Liver (tissue), 8 donors: ENCODE measurements at regions not wholly inside any gene's neighbourhood (a gene's known extent, or its start where the extent isn't known, plus 50 kb on each side); places are given as distances from the start of the nearest gene placed in this dataset.

Experiments
- DNase-seq: peaks from one replicate; pipeline ENCODE4 v3.0.0-alpha.2; 2017; ENCODE audit warnings: low spot score
- H3K27ac ChIP-seq, 2 donors: one replicate each; pipeline ENCODE4 v1.7.0; 2013; ENCODE audit warnings: inconsistent platforms in 2 of 2, low read length in 2 of 2, control low read depth in 1 of 2, low read depth in 1 of 2, mild to moderate bottlenecking in 1 of 2
- H3K27me3 ChIP-seq, 4 donors: one replicate each; pipeline versions ENCODE4 v1.6.1 to v1.7.0; 2013; ENCODE audit warnings: low read length in 3 of 4, inconsistent platforms in 1 of 4, mild to moderate bottlenecking in 1 of 4, moderate library complexity in 1 of 4; ENCODE audit not compliant: control insufficient read depth in 4 of 4, insufficient read depth in 4 of 4
- H3K36me3 ChIP-seq, 4 donors: one replicate each; pipeline versions ENCODE4 v1.6.1 to v1.7.0; 2013; ENCODE audit warnings: low read length in 3 of 4, mild to moderate bottlenecking in 3 of 4, low read depth in 1 of 4, moderate library complexity in 1 of 4; ENCODE audit not compliant: control insufficient read depth in 4 of 4, insufficient read depth in 3 of 4
- H3K4me1 ChIP-seq, 4 donors: one replicate each; pipeline versions ENCODE4 v1.6.1 to v1.7.0; 2013; ENCODE audit warnings: low read length in 3 of 4, mild to moderate bottlenecking in 3 of 4, moderate library complexity in 1 of 4; ENCODE audit not compliant: control insufficient read depth in 4 of 4, insufficient read depth in 4 of 4
- H3K4me3 ChIP-seq, 3 donors: one replicate each; pipeline versions ENCODE4 v1.6.1 to v1.7.0; 2013; ENCODE audit warnings: low read length in 3 of 3, control low read depth in 1 of 3, low read depth in 1 of 3, mild to moderate bottlenecking in 1 of 3
- H3K9ac ChIP-seq, 2 donors: one replicate each; pipeline ENCODE4 v1.7.0; 2013; ENCODE audit warnings: low read length in 2 of 2, mild to moderate bottlenecking in 2 of 2, moderate library complexity in 2 of 2, control low read depth in 1 of 2, low read depth in 1 of 2
- H3K9me3 ChIP-seq, 4 donors: one replicate each; pipeline versions ENCODE4 v1.6.1 to v1.7.0; 2013; ENCODE audit warnings: low read length in 3 of 4; ENCODE audit not compliant: control insufficient read depth in 4 of 4
- EGR1 ChIP-seq, 2 donors: IDR thresholded peaks; 2 replicates each; pipeline ENCODE4 v1.6.1; 2016 to 2018; ENCODE audit warnings: antibody characterized with exemption in 2 of 2, low read depth in 2 of 2
- FOXA1 ChIP-seq: IDR thresholded peaks from 2 replicates; pipeline ENCODE4 v1.6.1; 2016; ENCODE audit warnings: antibody characterized with exemption
- FOXA2 ChIP-seq: IDR thresholded peaks from 2 replicates; pipeline ENCODE4 v1.6.1; 2016; ENCODE audit warnings: antibody characterized with exemption
- GABPA ChIP-seq, 2 donors: IDR thresholded peaks in 1 of 2; conservative IDR thresholded peaks in 1 of 2; 2 replicates each; pipeline ENCODE4 v1.6.1; 2016; ENCODE audit warnings: antibody characterized with exemption in 2 of 2, mild to moderate bottlenecking in 1 of 2, moderate library complexity in 1 of 2
- HNF4A ChIP-seq, 2 donors: conservative IDR thresholded peaks; 2 replicates each; pipeline ENCODE4 v1.6.1; 2016; ENCODE audit warnings: antibody characterized with exemption in 2 of 2, mild to moderate bottlenecking in 2 of 2
- HNF4G ChIP-seq: IDR thresholded peaks from 2 replicates; pipeline ENCODE4 v1.6.1; 2016; ENCODE audit warnings: antibody characterized with exemption
- JUND ChIP-seq, 2 donors: IDR thresholded peaks; 2 replicates each; pipeline ENCODE4 v1.6.1; 2016; ENCODE audit warnings: antibody characterized with exemption in 2 of 2
- NR2F2 ChIP-seq: IDR thresholded peaks from 2 replicates; pipeline ENCODE4 v1.6.1; 2016; ENCODE audit warnings: antibody characterized with exemption
- RAD21 ChIP-seq, 2 donors: IDR thresholded peaks; 2 replicates each; pipeline ENCODE4 v1.6.1; 2016; ENCODE audit warnings: antibody characterized with exemption in 2 of 2, mild to moderate bottlenecking in 2 of 2
- RXRA ChIP-seq, 2 donors: IDR thresholded peaks; 2 replicates each; pipeline ENCODE4 v1.6.1; 2017 to 2018; ENCODE audit warnings: antibody characterized with exemption in 2 of 2, mild to moderate bottlenecking in 1 of 2
- SP1 ChIP-seq: IDR thresholded peaks from 2 replicates; pipeline ENCODE4 v1.6.1; 2018; ENCODE audit warnings: antibody characterized with exemption, mild to moderate bottlenecking
- TAF1 ChIP-seq: conservative IDR thresholded peaks from 2 replicates; pipeline ENCODE4 v1.6.1; 2016; ENCODE audit warnings: antibody characterized with exemption, mild to moderate bottlenecking
- YY1 ChIP-seq: IDR thresholded peaks from 2 replicates; pipeline ENCODE4 v1.6.1; 2016; ENCODE audit warnings: antibody characterized with exemption, mild to moderate bottlenecking
- WGBS: extraction: QIAGEN DNeasy Blood & Tissue Kit; methylation state at CpG from one replicate; pipeline ENCODE4 v1.1.7; 2013; 5-methylcytosine and 5-hydroxymethylcytosine counted together
- TF ChIP-seq, protein P1 (sequence below): fragments of 150-350 bp; IDR thresholded peaks from 2 replicates; pipeline ENCODE4 v1.5.1; 2017; ENCODE audit warnings: improper control_type of control experiment, low read depth, low read length; ENCODE audit not compliant: missing input control
- TF ChIP-seq, protein P2 (sequence below): IDR thresholded peaks from 2 replicates; pipeline ENCODE4 v1.6.1; 2016; ENCODE audit warnings: antibody characterized with exemption
- TF ChIP-seq, protein P3 (sequence below): IDR thresholded peaks from 2 replicates; pipeline ENCODE4 v1.6.1; 2016; ENCODE audit warnings: antibody characterized with exemption, mild to moderate bottlenecking
- TF ChIP-seq, protein P4 (sequence below): IDR thresholded peaks from 2 replicates; pipeline ENCODE4 v1.6.1; 2016; ENCODE audit warnings: antibody characterized with exemption
- TF ChIP-seq, protein P5 (sequence below): IDR thresholded peaks from 2 replicates; pipeline ENCODE4 v1.6.1; 2016; ENCODE audit warnings: antibody characterized with exemption
- donor health status: healthy.
- donor health status: healthy.
- donor health status: healthy.
- donor health status: healthy.
- donor health status: healthy.

DNA sequence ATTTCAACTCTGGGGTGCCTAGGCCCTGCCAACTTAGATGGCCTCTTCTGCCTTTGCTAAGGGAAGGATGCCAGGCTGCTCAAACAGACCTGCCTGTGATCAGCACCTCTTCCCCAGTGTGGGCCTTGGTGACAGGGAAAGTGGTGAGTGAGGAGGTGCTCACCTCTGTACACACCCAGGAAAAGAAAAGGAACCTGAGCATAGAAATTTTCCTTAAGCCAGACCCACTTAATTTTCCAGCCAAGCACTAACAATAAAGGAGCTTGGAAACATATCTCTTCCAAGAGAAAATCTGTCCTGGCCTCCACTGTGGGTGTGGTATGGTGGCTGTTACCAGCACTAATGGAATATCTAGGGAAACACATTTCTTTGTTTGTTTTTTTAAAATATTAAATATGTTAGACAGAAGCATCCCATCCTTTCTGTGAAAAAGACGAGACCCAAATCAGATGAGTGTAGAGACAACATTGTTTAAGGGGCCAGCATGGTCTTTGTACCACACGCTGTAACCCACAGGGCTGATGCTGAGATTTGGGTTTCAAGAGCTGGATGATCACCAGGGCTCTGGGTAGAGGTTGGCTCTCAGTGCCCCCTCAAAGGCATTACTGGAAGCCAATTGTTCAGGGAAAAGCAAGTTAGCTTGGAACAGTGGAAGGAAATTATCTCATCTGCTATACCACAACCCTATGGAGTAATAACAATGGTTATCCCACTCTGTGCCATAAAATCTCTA lies 472.2 kb downstream of the INSC start (continued):
- TF ChIP-seq HNF4A (conservative IDR thresholded peaks at IDR 0.05), result no peak
- TF ChIP-seq FOXA1, result no peak
- TF ChIP-seq HNF4G, result no peak

DNA sequence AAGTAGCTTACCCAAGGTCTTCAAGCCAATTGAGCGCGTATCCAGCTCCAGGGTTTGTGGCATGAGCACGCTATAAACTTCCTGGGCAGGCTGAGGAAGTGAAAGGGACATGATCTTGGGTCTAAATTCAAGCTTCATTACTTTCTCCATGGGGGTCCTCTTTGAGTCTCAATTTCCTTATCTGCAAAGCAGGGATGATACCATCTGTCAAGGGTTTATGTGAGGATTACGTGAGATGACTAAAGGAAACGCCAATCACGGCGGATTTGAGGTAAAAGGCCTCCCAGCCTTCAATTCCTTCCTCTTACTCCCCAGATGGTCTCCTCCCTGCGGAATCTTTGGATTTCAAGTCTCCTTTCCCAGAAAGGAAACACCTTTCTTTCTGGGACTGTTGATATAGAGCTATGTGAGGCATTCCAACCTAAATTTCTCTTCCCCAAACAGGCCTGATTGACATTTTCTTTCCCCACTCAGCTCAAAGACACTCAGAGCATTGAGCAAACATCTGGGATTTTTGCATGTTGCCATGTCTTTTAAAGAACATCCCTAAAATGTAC lies 474.4 kb downstream of the INSC start:
- H3K36me3 ChIP-seq, result no peaks in the 10 kb centered on the region
- WGBS, result 89% methylated on average over 8 of the region's 8 CpGs
- no peaks in the 10 kb centered on the region for H3K9me3 ChIP-seq
- no peaks in the 10 kb centered on the region for H3K27me3 ChIP-seq
- no peak overlapping the region for H3K27ac ChIP-seq
- H3K4me1 ChIP-seq, result no peaks in the 10 kb centered on the region
- no peak for DNase-seq
- H3K9ac ChIP-seq, result no peak overlapping the region
- TF ChIP-seq SP1 (no peak), HNF4G (no peak), RXRA (IDR thresholded peaks at IDR 0.05) (no peak), HNF4A (conservative IDR thresholded peaks at IDR 0.05) (no peak), NR2F2 (no peak), GABPA (IDR thresholded peaks at IDR 0.05 in 1 of 2, conservative IDR thresholded peaks at IDR 0.05 in 1 of 2) (no peak), TAF1 (no peak), YY1 (no peak), JUND (IDR thresholded peaks at IDR 0.05) (no peak), RAD21 (IDR thresholded peaks at IDR 0.05) (no peak), FOXA2 (no peak), EGR1 (IDR thresholded peaks at IDR 0.05; ENCODE audit: low read depth in 2 of 2) (no peak)
- TF ChIP-seq, protein P1, sequence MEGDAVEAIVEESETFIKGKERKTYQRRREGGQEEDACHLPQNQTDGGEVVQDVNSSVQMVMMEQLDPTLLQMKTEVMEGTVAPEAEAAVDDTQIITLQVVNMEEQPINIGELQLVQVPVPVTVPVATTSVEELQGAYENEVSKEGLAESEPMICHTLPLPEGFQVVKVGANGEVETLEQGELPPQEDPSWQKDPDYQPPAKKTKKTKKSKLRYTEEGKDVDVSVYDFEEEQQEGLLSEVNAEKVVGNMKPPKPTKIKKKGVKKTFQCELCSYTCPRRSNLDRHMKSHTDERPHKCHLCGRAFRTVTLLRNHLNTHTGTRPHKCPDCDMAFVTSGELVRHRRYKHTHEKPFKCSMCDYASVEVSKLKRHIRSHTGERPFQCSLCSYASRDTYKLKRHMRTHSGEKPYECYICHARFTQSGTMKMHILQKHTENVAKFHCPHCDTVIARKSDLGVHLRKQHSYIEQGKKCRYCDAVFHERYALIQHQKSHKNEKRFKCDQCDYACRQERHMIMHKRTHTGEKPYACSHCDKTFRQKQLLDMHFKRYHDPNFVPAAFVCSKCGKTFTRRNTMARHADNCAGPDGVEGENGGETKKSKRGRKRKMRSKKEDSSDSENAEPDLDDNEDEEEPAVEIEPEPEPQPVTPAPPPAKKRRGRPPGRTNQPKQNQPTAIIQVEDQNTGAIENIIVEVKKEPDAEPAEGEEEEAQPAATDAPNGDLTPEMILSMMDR, result no peak
- TF ChIP-seq, protein P2, sequence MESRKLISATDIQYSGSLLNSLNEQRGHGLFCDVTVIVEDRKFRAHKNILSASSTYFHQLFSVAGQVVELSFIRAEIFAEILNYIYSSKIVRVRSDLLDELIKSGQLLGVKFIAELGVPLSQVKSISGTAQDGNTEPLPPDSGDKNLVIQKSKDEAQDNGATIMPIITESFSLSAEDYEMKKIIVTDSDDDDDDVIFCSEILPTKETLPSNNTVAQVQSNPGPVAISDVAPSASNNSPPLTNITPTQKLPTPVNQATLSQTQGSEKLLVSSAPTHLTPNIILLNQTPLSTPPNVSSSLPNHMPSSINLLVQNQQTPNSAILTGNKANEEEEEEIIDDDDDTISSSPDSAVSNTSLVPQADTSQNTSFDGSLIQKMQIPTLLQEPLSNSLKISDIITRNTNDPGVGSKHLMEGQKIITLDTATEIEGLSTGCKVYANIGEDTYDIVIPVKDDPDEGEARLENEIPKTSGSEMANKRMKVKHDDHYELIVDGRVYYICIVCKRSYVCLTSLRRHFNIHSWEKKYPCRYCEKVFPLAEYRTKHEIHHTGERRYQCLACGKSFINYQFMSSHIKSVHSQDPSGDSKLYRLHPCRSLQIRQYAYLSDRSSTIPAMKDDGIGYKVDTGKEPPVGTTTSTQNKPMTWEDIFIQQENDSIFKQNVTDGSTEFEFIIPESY, result no peak
- TF ChIP-seq, protein P3, sequence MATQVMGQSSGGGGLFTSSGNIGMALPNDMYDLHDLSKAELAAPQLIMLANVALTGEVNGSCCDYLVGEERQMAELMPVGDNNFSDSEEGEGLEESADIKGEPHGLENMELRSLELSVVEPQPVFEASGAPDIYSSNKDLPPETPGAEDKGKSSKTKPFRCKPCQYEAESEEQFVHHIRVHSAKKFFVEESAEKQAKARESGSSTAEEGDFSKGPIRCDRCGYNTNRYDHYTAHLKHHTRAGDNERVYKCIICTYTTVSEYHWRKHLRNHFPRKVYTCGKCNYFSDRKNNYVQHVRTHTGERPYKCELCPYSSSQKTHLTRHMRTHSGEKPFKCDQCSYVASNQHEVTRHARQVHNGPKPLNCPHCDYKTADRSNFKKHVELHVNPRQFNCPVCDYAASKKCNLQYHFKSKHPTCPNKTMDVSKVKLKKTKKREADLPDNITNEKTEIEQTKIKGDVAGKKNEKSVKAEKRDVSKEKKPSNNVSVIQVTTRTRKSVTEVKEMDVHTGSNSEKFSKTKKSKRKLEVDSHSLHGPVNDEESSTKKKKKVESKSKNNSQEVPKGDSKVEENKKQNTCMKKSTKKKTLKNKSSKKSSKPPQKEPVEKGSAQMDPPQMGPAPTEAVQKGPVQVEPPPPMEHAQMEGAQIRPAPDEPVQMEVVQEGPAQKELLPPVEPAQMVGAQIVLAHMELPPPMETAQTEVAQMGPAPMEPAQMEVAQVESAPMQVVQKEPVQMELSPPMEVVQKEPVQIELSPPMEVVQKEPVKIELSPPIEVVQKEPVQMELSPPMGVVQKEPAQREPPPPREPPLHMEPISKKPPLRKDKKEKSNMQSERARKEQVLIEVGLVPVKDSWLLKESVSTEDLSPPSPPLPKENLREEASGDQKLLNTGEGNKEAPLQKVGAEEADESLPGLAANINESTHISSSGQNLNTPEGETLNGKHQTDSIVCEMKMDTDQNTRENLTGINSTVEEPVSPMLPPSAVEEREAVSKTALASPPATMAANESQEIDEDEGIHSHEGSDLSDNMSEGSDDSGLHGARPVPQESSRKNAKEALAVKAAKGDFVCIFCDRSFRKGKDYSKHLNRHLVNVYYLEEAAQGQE, result no peak
- TF ChIP-seq, protein P4, sequence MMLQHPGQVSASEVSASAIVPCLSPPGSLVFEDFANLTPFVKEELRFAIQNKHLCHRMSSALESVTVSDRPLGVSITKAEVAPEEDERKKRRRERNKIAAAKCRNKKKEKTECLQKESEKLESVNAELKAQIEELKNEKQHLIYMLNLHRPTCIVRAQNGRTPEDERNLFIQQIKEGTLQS, result no peak
- TF ChIP-seq, protein P5, sequence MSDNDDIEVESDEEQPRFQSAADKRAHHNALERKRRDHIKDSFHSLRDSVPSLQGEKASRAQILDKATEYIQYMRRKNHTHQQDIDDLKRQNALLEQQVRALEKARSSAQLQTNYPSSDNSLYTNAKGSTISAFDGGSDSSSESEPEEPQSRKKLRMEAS, result no peak
- no peak overlapping the region for H3K4me3 ChIP-seq
